ENCODE measurements at regions not wholly inside any gene's neighbourhood (a gene's known extent, or its start where the extent isn't known, plus 50 kb on each side); places are given as distances from the start of the nearest gene placed in this dataset.

GRCh38 chr5:39755986-39756385 lies 331.2 kb upstream of the DAB2 start:
- TF ChIP-seq CTCF (IDR thresholded peaks at IDR 0.05) (no peak), POLR2A (IDR thresholded peaks at IDR 0.05) (no peak)
